Esophagus muscularis mucosa (tissue), 4 donors: ENCODE measurements at regions not wholly inside any gene's neighbourhood (a gene's known extent, or its start where the extent isn't known, plus 50 kb on each side); places are given as distances from the start of the nearest gene placed in this dataset.

Source experiments
- DNase-seq: peaks from one replicate; pipeline ENCODE4 v3.0.0-alpha.2; 2017; ENCODE audit errors: extremely low spot score
- H3K27ac ChIP-seq, 4 donors: fragments of 200-600 bp; sonication (generic); replicated peaks in 1 of 4; 1 replicate in 3 of 4; 2 replicates in 1 of 4; pipeline ENCODE4 v1.5.1; 2016 to 2019; ENCODE audit warnings: mild to moderate bottlenecking in 1 of 4
- H3K27me3 ChIP-seq, 4 donors: fragments of 200-600 bp; sonication (generic); one replicate each; pipeline versions ENCODE4 v1.5.1 to v1.6.0; 2016 to 2019
- H3K36me3 ChIP-seq, 4 donors: fragments of 200-600 bp; sonication (generic); one replicate each; pipeline ENCODE4 v1.5.1; 2016 to 2019
- H3K4me1 ChIP-seq, 4 donors: fragments of 200-600 bp; sonication (generic); one replicate each; pipeline ENCODE4 v1.5.1; 2016 to 2019
- H3K4me3 ChIP-seq, 4 donors: fragments of 200-600 bp; sonication (generic); 1 replicate in 2 of 4; 2 replicates in 2 of 4; pipeline ENCODE4 v1.5.1; 2016 to 2019; ENCODE audit warnings: mild to moderate bottlenecking in 4 of 4, moderate library complexity in 1 of 4
- H3K9me3 ChIP-seq, 4 donors: fragments of 200-600 bp; sonication (generic); 1 replicate in 3 of 4; 2 replicates in 1 of 4; pipeline ENCODE4 v1.5.1; 2016 to 2019
- CTCF ChIP-seq, 3 experiments: fragments of 200-600 bp in 2 of 3; fragments of 450-650 bp in 1 of 3; sonication (generic) in 2 of 3; IDR thresholded peaks; one replicate each; pipeline ENCODE4 v1.5.1; 2017 to 2019; ENCODE audit warnings: antibody characterized with exemption in 3 of 3, mild to moderate bottlenecking in 2 of 3, moderate library complexity in 1 of 3
- EP300 ChIP-seq: sonication (generic); formaldehyde crosslinking; IDR thresholded peaks from one replicate; pipeline ENCODE4 v1.6.1; 2017; ENCODE audit warnings: antibody characterized with exemption
- POLR2A ChIP-seq: fragments of 450-650 bp; IDR thresholded peaks from one replicate; pipeline ENCODE4 v1.6.1; 2017; ENCODE audit warnings: antibody characterized with exemption, moderate library complexity, mild to moderate bottlenecking, low read depth
- POLR2AphosphoS5 ChIP-seq, 2 donors: sonication (generic); formaldehyde crosslinking; IDR thresholded peaks; one replicate each; pipeline ENCODE4 v1.6.1; 2017; ENCODE audit warnings: antibody characterized with exemption in 2 of 2
- WGBS: methylation state at CpG from one replicate; pipeline ENCODE4 v1.1.5; 2018; 5-methylcytosine and 5-hydroxymethylcytosine counted together
- intact Hi-C: fragments of 100-400 bp; cut with DNase I; formaldehyde crosslinking; loops from one replicate; pipeline ENCODE4 v1.15.1; 2023

GRCh38 chr16:85276258-85276657 is 164.0 kb upstream of the CIBAR2 start:
- no peak overlapping the region for H3K27ac ChIP-seq
- intact Hi-C loops, result loop anchor here (10.0 kb wide), 1 partner anchor 439 kb away; no protein-coding TSS in a partner anchor
- H3K36me3 ChIP-seq, result no peaks in the 10 kb centered on the region
- H3K4me3 ChIP-seq, result no peak overlapping the region
- H3K9me3 ChIP-seq, result no peaks in the 10 kb centered on the region
- H3K27me3 ChIP-seq, result no peaks in the 10 kb centered on the region
- WGBS, result 77% methylated on average over 9 of the region's 12 CpGs
- DNase-seq, result no peak
- peaks cover 0 to 9% (median 1%) of the 10 kb centered on the region in 4 donors for H3K4me1 ChIP-seq
- TF ChIP-seq CTCF (IDR thresholded peaks at IDR 0.05) (no peak), EP300 (no peak), POLR2AphosphoS5 (IDR thresholded peaks at IDR 0.05) (no peak), POLR2A (no peak)

- Histone ChIP-seq H3K36me3 (no peaks in the 10 kb centered on the region), H3K4me3 (no peak overlapping the region), H3K27me3 (no peaks in the 10 kb centered on the region), H3K9me3 (no peaks in the 10 kb centered on the region), H3K4me1 (peaks cover 0 to 9% (median 1%) of the 10 kb centered on the region in 4 donors), H3K27ac (no peak overlapping the region)
- TF ChIP-seq POLR2AphosphoS5 (IDR thresholded peaks at IDR 0.05) (no peak), EP300 (no peak), POLR2A (no peak), CTCF (IDR thresholded peaks at IDR 0.05) (no peak)
- no peak for DNase-seq
- WGBS, result 97% methylated on average over 6 of the region's 10 CpGs
- intact Hi-C loops, result loop anchor here (10.0 kb wide), 1 partner anchor 438 kb away; no protein-coding TSS in a partner anchor
Measured at GRCh38 chr16:85276721-85277120, 164.4 kb upstream of the CIBAR2 start.

- WGBS, result 83% methylated on average over 11 of the region's 11 CpGs
- H3K36me3 ChIP-seq, result no peaks in the 10 kb centered on the region
- intact Hi-C loops, result loop anchor here (10.0 kb wide), 1 partner anchor 436 kb away; no protein-coding TSS in a partner anchor
- TF ChIP-seq EP300 (no peak), POLR2AphosphoS5 (IDR thresholded peaks at IDR 0.05) (no peak), CTCF (IDR thresholded peaks at IDR 0.05) (no peak), POLR2A (no peak)
- no peaks in the 10 kb centered on the region for H3K27me3 ChIP-seq
- H3K4me3 ChIP-seq, result no peak overlapping the region
- no peak for DNase-seq
- no peaks in the 10 kb centered on the region for H3K9me3 ChIP-seq
- peaks cover 0 to 9% (median 1%) of the 10 kb centered on the region in 4 donors for H3K4me1 ChIP-seq
- no peak overlapping the region for H3K27ac ChIP-seq
Measured at GRCh38 chr16:85278839-85279238, 166.6 kb upstream of the CIBAR2 start.

- DNase-seq, result no peak
- WGBS, result 78% methylated on average over 4 of the region's 4 CpGs
- Histone ChIP-seq H3K27ac (no peak overlapping the region), H3K4me3 (no peak overlapping the region), H3K9me3 (no peaks in the 10 kb centered on the region), H3K36me3 (no peaks in the 10 kb centered on the region), H3K4me1 (peaks cover 0 to 9% (median 1%) of the 10 kb centered on the region in 4 donors), H3K27me3 (no peaks in the 10 kb centered on the region)
- intact Hi-C loops, result loop anchor here (10.0 kb wide), 1 partner anchor 435 kb away; no protein-coding TSS in a partner anchor
- TF ChIP-seq EP300 (no peak), CTCF (IDR thresholded peaks at IDR 0.05) (no peak), POLR2A (no peak), POLR2AphosphoS5 (IDR thresholded peaks at IDR 0.05) (no peak)
Measured at GRCh38 chr16:85279402-85279801, 167.1 kb upstream of the CIBAR2 start.
